Liver (tissue), 8 donors: ENCODE measurements at regions not wholly inside any gene's neighbourhood (a gene's known extent, or its start where the extent isn't known, plus 50 kb on each side); places are given as distances from the start of the nearest gene placed in this dataset.

Experiments
- DNase-seq: peaks from one replicate; pipeline ENCODE4 v3.0.0-alpha.2; 2017; ENCODE audit warnings: low spot score
- H3K27ac ChIP-seq, 2 donors: one replicate each; pipeline ENCODE4 v1.7.0; 2013; ENCODE audit warnings: inconsistent platforms in 2 of 2, low read length in 2 of 2, control low read depth in 1 of 2, low read depth in 1 of 2, mild to moderate bottlenecking in 1 of 2
- H3K27me3 ChIP-seq, 4 donors: one replicate each; pipeline versions ENCODE4 v1.6.1 to v1.7.0; 2013; ENCODE audit warnings: low read length in 3 of 4, inconsistent platforms in 1 of 4, mild to moderate bottlenecking in 1 of 4, moderate library complexity in 1 of 4; ENCODE audit not compliant: control insufficient read depth in 4 of 4, insufficient read depth in 4 of 4
- H3K36me3 ChIP-seq, 4 donors: one replicate each; pipeline versions ENCODE4 v1.6.1 to v1.7.0; 2013; ENCODE audit warnings: low read length in 3 of 4, mild to moderate bottlenecking in 3 of 4, low read depth in 1 of 4, moderate library complexity in 1 of 4; ENCODE audit not compliant: control insufficient read depth in 4 of 4, insufficient read depth in 3 of 4
- H3K4me1 ChIP-seq, 4 donors: one replicate each; pipeline versions ENCODE4 v1.6.1 to v1.7.0; 2013; ENCODE audit warnings: low read length in 3 of 4, mild to moderate bottlenecking in 3 of 4, moderate library complexity in 1 of 4; ENCODE audit not compliant: control insufficient read depth in 4 of 4, insufficient read depth in 4 of 4
- H3K4me3 ChIP-seq, 3 donors: one replicate each; pipeline versions ENCODE4 v1.6.1 to v1.7.0; 2013; ENCODE audit warnings: low read length in 3 of 3, control low read depth in 1 of 3, low read depth in 1 of 3, mild to moderate bottlenecking in 1 of 3
- H3K9ac ChIP-seq, 2 donors: one replicate each; pipeline ENCODE4 v1.7.0; 2013; ENCODE audit warnings: low read length in 2 of 2, mild to moderate bottlenecking in 2 of 2, moderate library complexity in 2 of 2, control low read depth in 1 of 2, low read depth in 1 of 2
- H3K9me3 ChIP-seq, 4 donors: one replicate each; pipeline versions ENCODE4 v1.6.1 to v1.7.0; 2013; ENCODE audit warnings: low read length in 3 of 4; ENCODE audit not compliant: control insufficient read depth in 4 of 4
- ATF3 ChIP-seq: IDR thresholded peaks from 2 replicates; pipeline ENCODE4 v1.6.1; 2016; ENCODE audit warnings: antibody characterized with exemption
- CTCF ChIP-seq: fragments of 150-350 bp; IDR thresholded peaks from 2 replicates; pipeline ENCODE4 v1.5.1; 2017; ENCODE audit warnings: improper control_type of control experiment, low read depth, low read length; ENCODE audit not compliant: missing input control
- EGR1 ChIP-seq, 2 donors: IDR thresholded peaks; 2 replicates each; pipeline ENCODE4 v1.6.1; 2016 to 2018; ENCODE audit warnings: antibody characterized with exemption in 2 of 2, low read depth in 2 of 2
- FOXA1 ChIP-seq: IDR thresholded peaks from 2 replicates; pipeline ENCODE4 v1.6.1; 2016; ENCODE audit warnings: antibody characterized with exemption
- FOXA2 ChIP-seq: IDR thresholded peaks from 2 replicates; pipeline ENCODE4 v1.6.1; 2016; ENCODE audit warnings: antibody characterized with exemption
- GABPA ChIP-seq, 2 donors: IDR thresholded peaks in 1 of 2; conservative IDR thresholded peaks in 1 of 2; 2 replicates each; pipeline ENCODE4 v1.6.1; 2016; ENCODE audit warnings: antibody characterized with exemption in 2 of 2, mild to moderate bottlenecking in 1 of 2, moderate library complexity in 1 of 2
- HNF4A ChIP-seq, 2 donors: conservative IDR thresholded peaks; 2 replicates each; pipeline ENCODE4 v1.6.1; 2016; ENCODE audit warnings: antibody characterized with exemption in 2 of 2, mild to moderate bottlenecking in 2 of 2
- HNF4G ChIP-seq: IDR thresholded peaks from 2 replicates; pipeline ENCODE4 v1.6.1; 2016; ENCODE audit warnings: antibody characterized with exemption
- JUND ChIP-seq, 2 donors: IDR thresholded peaks; 2 replicates each; pipeline ENCODE4 v1.6.1; 2016; ENCODE audit warnings: antibody characterized with exemption in 2 of 2
- MAX ChIP-seq: IDR thresholded peaks from 2 replicates; pipeline ENCODE4 v1.6.1; 2016; ENCODE audit warnings: antibody characterized with exemption
- NR2F2 ChIP-seq: IDR thresholded peaks from 2 replicates; pipeline ENCODE4 v1.6.1; 2016; ENCODE audit warnings: antibody characterized with exemption
- RAD21 ChIP-seq, 2 donors: IDR thresholded peaks; 2 replicates each; pipeline ENCODE4 v1.6.1; 2016; ENCODE audit warnings: antibody characterized with exemption in 2 of 2, mild to moderate bottlenecking in 2 of 2
- REST ChIP-seq: IDR thresholded peaks from 2 replicates; pipeline ENCODE4 v1.6.1; 2016; ENCODE audit warnings: antibody characterized with exemption, mild to moderate bottlenecking
- RXRA ChIP-seq, 2 donors: IDR thresholded peaks; 2 replicates each; pipeline ENCODE4 v1.6.1; 2017 to 2018; ENCODE audit warnings: antibody characterized with exemption in 2 of 2, mild to moderate bottlenecking in 1 of 2
- SP1 ChIP-seq: IDR thresholded peaks from 2 replicates; pipeline ENCODE4 v1.6.1; 2018; ENCODE audit warnings: antibody characterized with exemption, mild to moderate bottlenecking
- TAF1 ChIP-seq: conservative IDR thresholded peaks from 2 replicates; pipeline ENCODE4 v1.6.1; 2016; ENCODE audit warnings: antibody characterized with exemption, mild to moderate bottlenecking
- YY1 ChIP-seq: IDR thresholded peaks from 2 replicates; pipeline ENCODE4 v1.6.1; 2016; ENCODE audit warnings: antibody characterized with exemption, mild to moderate bottlenecking
- ZBTB33 ChIP-seq: IDR thresholded peaks from 2 replicates; pipeline ENCODE4 v1.6.1; 2016; ENCODE audit warnings: antibody characterized with exemption
- WGBS: extraction: QIAGEN DNeasy Blood & Tissue Kit; methylation state at CpG from one replicate; pipeline ENCODE4 v1.1.7; 2013; 5-methylcytosine and 5-hydroxymethylcytosine counted together
- donor health status: healthy.
- donor health status: healthy.
- donor health status: healthy.
- donor health status: healthy.
- donor health status: healthy.

- WGBS, result 94% methylated on average over 2 of the region's 2 CpGs
- no peak for TF ChIP-seq REST
- TF ChIP-seq GABPA (IDR thresholded peaks at IDR 0.05 in 1 of 2, conservative IDR thresholded peaks at IDR 0.05 in 1 of 2), result no peak
- no peak for TF ChIP-seq ATF3
- no peak for TF ChIP-seq NR2F2
- TF ChIP-seq FOXA1, result no peak
- TF ChIP-seq EGR1 (IDR thresholded peaks at IDR 0.05; ENCODE audit: low read depth in 2 of 2), result no peak
- TF ChIP-seq JUND (IDR thresholded peaks at IDR 0.05), result no peak
- TF ChIP-seq ZBTB33, result no peak
- no peak for TF ChIP-seq CTCF
- TF ChIP-seq RXRA (IDR thresholded peaks at IDR 0.05), result no peak
- no peak for TF ChIP-seq MAX
- TF ChIP-seq YY1, result no peak
- no peak for TF ChIP-seq SP1
- no peak for TF ChIP-seq HNF4G
- no peak for TF ChIP-seq TAF1
- TF ChIP-seq RAD21 (IDR thresholded peaks at IDR 0.05), result no peak
- no peak for TF ChIP-seq FOXA2
- TF ChIP-seq HNF4A (conservative IDR thresholded peaks at IDR 0.05), result no peak
- no peak for DNase-seq
- H3K27me3 ChIP-seq, result no peaks in the 10 kb centered on the region
- H3K9me3 ChIP-seq, result no peaks in the 10 kb centered on the region
- H3K4me3 ChIP-seq, result no peak overlapping the region
- H3K4me1 ChIP-seq, result no peaks in the 10 kb centered on the region
- H3K36me3 ChIP-seq, result no peaks in the 10 kb centered on the region
- H3K9ac ChIP-seq, result no peak overlapping the region
- H3K27ac ChIP-seq, result no peak overlapping the region
Measured at GRCh38 chr5:128896675-128897074, 68.6 kb upstream of the SLC27A6 start.

- no peak overlapping the region for H3K9ac ChIP-seq
- no peaks in the 10 kb centered on the region for H3K27me3 ChIP-seq
- no peak overlapping the region for H3K4me3 ChIP-seq
- no peak for DNase-seq
- 79% methylated on average over 5 of the region's 5 CpGs for WGBS
- H3K36me3 ChIP-seq, result no peaks in the 10 kb centered on the region
- peaks cover 0 to 8% (median 7%) of the 10 kb centered on the region in 4 donors for H3K4me1 ChIP-seq
- TF ChIP-seq CTCF (no peak), FOXA1 (no peak), TAF1 (no peak), YY1 (no peak)
- no peaks in the 10 kb centered on the region for H3K9me3 ChIP-seq
- H3K27ac ChIP-seq, result no peak overlapping the region
Measured at GRCh38 chr5:128903550-128903949, 61.7 kb upstream of the SLC27A6 start.
